Parathyroid adenoma (tissue), 2 donors: ENCODE measurements at regions not wholly inside any gene's neighbourhood (a gene's known extent, or its start where the extent isn't known, plus 50 kb on each side); places are given as distances from the start of the nearest gene placed in this dataset.

Source experiments
- H2AFZ ChIP-seq: fragments of 300-600 bp; sonication (generic); one replicate; pipeline ENCODE4 v1.7.0; 2017; ENCODE audit warnings: antibody characterized with exemption, mild to moderate bottlenecking
- H3K27ac ChIP-seq: fragments of 300-600 bp; sonication (generic); one replicate; pipeline ENCODE4 v1.7.0; 2017
- H3K27me3 ChIP-seq: fragments of 300-600 bp; sonication (generic); one replicate; pipeline ENCODE4 v1.7.0; 2017; ENCODE audit warnings: low read length; ENCODE audit not compliant: control insufficient read depth, insufficient read depth
- H3K36me3 ChIP-seq: fragments of 300-600 bp; sonication (generic); one replicate; pipeline ENCODE4 v1.7.0; 2017; ENCODE audit warnings: low read length; ENCODE audit not compliant: control insufficient read depth, insufficient read depth
- H3K4me1 ChIP-seq: fragments of 300-600 bp; sonication (generic); one replicate; pipeline ENCODE4 v1.7.0; 2017; ENCODE audit warnings: control low read depth
- H3K4me2 ChIP-seq: fragments of 300-600 bp; sonication (generic); one replicate; pipeline ENCODE4 v1.7.0; 2017; ENCODE audit warnings: low read length
- H3K4me3 ChIP-seq: fragments of 300-600 bp; sonication (generic); one replicate; pipeline ENCODE4 v1.7.0; 2017; ENCODE audit warnings: low read depth, low read length
- H3K79me2 ChIP-seq: fragments of 300-600 bp; sonication (generic); one replicate; pipeline ENCODE4 v1.7.0; 2017; ENCODE audit warnings: control low read depth
- H3K9ac ChIP-seq: fragments of 300-600 bp; sonication (generic); one replicate; pipeline ENCODE4 v1.7.0; 2017; ENCODE audit warnings: mild to moderate bottlenecking
- H3K9me3 ChIP-seq: fragments of 300-600 bp; sonication (generic); one replicate; pipeline ENCODE4 v1.7.0; 2017; ENCODE audit warnings: low read length; ENCODE audit not compliant: control insufficient read depth
- CTCF ChIP-seq: fragments of 300-600 bp; sonication (generic); IDR thresholded peaks from one replicate; pipeline ENCODE4 v1.7.0; 2017; ENCODE audit warnings: antibody characterized with exemption, mild to moderate bottlenecking
- donor health status: primary hyperparathyroidism.

DNA sequence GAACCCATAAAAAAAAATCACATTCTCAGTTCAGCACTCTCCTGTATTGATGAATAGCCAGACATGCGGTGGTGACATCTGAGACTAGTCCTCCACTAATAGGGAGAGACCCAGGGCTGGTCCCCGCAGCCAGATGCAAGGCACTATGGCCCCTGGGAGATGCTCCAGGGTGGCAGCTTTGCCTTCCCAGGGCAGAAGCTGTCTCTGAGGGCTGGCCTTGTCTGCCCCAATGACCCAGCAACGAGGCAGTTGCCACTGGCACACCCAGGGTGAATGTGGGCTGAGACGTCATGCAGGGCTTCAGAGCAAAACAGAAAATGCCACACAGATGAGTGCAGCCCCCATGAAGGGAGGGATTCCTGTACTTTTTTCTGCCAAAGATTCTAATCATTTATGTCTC lies 50.1 kb upstream of the GDF10 start:
- H3K9ac ChIP-seq: no peak overlapping the region
- H3K4me2 ChIP-seq: no peak overlapping the region
- no peaks in the 10 kb centered on the region for H3K36me3 ChIP-seq
- no peak for TF ChIP-seq CTCF
- no peak overlapping the region for H3K27ac ChIP-seq
- no peaks in the 10 kb centered on the region for H3K9me3 ChIP-seq
- H3K27me3 ChIP-seq: no peaks in the 10 kb centered on the region
- H2AFZ ChIP-seq: no peak overlapping the region
- no peak overlapping the region for H3K4me3 ChIP-seq
- H3K4me1 ChIP-seq: no peaks in the 10 kb centered on the region
- H3K79me2 ChIP-seq: no peaks in the 10 kb centered on the region
